Hematopoietic multipotent progenitor cell treated with erythropoietin and hydrocortisone succinate and interleukin-3 and kit ligand, for 17 days (in vitro differentiated cells): ENCODE measurements at regions not wholly inside any gene's neighbourhood (a gene's known extent, or its start where the extent isn't known, plus 50 kb on each side); places are given as distances from the start of the nearest gene placed in this dataset.

Source experiments
- DNase-seq: peaks from one replicate; pipeline ENCODE4 v3.0.0-alpha.2; 2015; ENCODE audit warnings: low spot score

DNA sequence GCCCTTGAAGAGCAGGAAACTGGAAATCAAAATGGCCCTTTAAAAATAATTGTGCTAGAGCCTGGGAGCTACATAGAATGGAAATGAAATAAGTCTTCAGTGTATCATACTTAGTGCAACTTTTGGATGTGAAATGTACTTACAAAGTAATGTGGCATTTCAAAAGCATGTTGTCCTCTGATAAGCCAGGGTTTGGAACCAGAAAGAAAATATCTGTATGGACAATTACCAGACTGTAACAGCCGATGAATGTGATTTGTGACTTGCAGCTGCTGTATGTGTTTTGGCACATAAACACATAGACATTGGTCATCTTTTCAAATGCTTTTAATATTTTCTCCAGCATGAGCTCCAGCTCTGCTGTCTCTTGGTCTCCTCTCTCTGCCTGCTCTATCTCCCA, 546.4 kb downstream of the OMA1 start:
- DNase-seq = no peak

- no peak for DNase-seq
Observed at GRCh38 chr1:57996400-57996799, 550.1 kb downstream of the OMA1 start.

GRCh38 chr1:57991289-57991688, 555.2 kb downstream of the OMA1 start:
- no peak for DNase-seq

DNA sequence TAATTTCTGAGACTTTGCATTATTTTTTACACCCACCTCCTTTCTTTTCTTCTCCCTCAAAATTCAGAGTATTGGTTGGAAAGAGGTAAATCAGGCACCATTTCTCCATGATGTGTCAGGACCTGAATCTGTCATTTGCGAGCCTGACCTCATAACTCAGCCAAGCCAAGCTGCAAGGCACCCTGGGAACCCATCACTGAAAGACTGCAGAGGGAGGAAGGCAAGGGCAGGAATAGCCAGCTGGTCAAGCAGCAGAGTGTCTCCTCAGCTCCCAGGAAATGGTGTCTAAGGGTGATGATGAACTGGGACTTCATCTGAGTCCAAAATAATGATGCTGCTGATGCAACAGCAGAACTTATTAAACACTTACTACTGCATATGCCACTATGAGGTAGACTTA, 556.6 kb downstream of the OMA1 start:
- DNase-seq = no peak

DNA sequence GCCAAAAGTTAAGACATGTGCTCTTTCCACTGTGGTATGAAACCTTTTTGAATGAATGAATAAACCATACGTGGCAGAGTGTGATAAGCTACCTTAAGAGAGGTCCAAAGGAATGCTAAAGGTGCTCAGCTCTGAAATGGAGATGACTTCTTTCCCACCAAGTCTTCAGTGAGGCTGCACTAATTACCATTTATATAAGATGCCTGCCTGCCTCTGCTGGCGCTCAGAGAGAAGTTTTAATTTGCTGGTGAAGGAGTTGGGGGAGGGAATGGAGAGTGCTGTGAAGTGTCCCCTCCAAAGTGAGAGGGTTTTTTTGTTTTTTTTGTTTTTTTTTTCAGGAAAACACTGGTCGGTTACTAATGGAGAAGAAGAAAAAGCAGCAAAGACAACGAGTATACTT, 559.0 kb downstream of the OMA1 start:
- no peak for DNase-seq

DNA sequence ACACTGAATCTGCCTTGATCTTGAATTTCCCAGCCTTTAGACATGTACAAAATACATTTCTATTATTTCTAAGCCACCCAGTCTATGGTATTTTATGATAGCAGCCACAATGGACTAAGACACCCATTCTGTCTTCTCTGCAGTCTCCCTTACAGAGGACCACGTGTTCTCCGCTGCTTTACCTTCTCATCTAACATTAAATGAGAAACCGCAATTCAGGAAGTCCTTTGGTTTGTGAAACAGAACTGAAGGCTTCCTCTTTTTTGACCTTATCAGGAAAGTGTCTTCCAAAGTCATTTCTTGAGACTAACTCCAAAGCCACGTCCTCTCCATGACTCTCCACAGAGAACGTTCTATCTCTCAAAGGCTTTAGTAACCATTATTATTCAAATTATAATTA, 560.1 kb downstream of the OMA1 start:
- no peak for DNase-seq

GRCh38 chr1:57984277-57984676, 560.4 kb upstream of the DAB1 start:
- DNase-seq = no peak

- DNase-seq = no peak
Observed at GRCh38 chr1:57983441-57983840, 559.6 kb upstream of the DAB1 start.

DNA sequence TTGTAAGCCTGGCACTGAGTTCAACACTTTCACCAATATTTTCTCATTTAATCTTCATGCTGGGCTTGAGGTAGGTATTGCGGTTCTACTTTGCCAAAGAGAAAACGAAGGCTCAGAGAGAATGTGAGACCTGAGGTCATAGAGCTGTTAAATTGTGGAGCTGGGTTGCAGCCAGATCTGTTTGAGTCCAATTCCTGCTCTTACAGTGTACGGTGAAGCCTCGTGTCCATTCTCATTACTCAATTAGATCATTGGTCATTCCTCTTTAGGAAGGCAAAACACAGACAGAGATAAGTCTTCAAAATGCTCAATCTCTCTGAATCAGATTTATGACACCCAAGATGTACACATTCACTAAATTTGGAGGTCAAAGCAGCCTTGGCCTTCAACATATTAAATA, 559.0 kb upstream of the DAB1 start:
- DNase-seq = no peak

DNA sequence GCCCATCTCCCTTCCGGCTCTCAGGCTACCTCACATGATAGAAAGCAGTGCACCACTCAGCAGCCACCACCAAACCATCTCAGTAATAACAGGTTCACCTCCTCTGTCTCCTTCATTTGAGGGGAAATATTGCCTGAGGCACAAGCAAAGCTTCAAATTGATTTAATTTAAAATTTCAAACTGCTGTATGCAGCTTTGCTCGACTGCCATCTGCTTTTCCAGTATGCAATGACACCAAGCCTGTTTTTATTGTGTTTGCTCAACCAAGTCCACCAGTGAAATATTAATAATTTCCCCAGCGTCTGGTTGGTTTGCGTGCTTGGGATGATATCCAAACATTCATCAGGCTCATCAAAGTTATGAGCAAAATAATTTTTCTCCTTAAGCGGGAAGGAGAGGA, 552.4 kb upstream of the DAB1 start:
- no peak for DNase-seq

GRCh38 chr1:57968321-57968720, 544.5 kb upstream of the DAB1 start:
- no peak for DNase-seq

- DNase-seq = no peak
Observed at GRCh38 chr1:57966751-57967406, 543.0 kb upstream of the DAB1 start.

GRCh38 chr1:57966340-57966739, 542.5 kb upstream of the DAB1 start:
- DNase-seq = no peak

DNA sequence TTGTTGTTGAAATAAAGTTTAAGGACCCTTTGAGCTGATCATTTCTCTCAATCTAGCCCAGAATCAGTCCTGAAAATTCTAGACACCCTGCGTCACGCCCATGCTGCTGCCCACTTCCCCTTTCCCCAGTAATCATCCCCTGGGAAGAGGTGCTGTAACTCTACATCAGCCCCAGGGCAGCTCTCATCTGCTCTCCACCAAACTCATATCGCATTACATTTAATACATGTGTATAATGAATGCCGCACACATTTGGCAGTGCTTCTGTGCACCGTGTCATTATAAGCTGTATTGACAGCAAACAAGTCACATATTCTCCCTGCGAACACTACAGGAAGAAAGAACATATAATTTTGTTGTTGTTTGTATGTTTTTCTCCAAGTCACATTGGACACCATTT, 539.7 kb upstream of the DAB1 start:
- no peak for DNase-seq

DNA sequence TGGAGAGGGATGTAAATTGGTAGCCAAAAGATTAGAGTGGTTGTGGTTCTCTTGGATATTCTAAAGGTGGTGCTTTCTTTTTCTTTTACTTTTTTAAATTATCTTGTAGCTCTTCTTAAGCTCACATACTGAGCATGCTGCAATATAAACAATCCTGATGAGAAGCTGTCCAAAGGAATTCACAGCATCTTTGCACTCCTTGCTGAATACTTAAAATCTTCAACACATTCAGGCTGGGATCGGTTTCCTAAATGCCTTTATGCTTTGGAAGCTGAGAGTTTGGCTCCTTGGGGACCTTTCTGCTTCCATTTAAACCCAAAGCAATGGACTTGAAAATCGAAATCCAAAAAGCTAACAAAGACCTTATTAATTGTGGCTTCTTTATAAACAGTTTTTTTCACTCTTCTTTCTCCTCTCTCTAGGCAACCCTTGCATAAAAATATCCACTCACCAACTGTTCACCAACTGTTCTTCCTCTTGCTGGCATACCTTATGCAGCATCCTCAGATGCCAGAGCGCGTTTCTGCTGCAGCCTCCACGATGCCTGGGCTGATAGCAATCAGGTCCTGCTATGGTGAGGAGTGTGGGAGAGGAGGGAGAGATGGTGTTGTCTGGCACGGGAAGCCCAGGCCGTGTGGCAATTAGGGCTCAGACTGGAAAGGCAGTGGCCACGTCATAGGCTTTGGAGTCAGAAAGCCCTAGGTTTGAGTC, 535.8 kb upstream of the DAB1 start:
- DNase-seq = no peak

DNA sequence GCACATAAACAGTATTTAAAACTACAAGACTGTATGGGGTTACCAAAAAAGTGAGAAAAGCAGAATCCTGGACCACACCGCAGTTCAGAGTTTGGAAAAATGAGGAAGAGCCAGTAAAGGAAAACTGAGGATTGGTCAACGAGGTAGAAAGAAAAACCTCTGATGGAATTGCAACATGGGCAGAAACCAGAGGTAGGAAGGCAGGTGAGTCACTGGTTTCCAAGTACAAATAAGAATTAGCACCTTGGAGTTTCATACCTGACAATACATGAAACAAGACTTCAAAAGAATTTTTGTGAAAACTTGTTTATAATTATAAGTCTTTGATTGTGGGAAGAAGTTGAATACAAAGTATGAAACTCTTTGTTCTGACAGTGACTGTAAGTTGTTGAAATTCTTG, 533.7 kb upstream of the DAB1 start:
- DNase-seq = no peak

GRCh38 chr1:57951390-57951789, 527.5 kb upstream of the DAB1 start:
- DNase-seq = no peak

DNA sequence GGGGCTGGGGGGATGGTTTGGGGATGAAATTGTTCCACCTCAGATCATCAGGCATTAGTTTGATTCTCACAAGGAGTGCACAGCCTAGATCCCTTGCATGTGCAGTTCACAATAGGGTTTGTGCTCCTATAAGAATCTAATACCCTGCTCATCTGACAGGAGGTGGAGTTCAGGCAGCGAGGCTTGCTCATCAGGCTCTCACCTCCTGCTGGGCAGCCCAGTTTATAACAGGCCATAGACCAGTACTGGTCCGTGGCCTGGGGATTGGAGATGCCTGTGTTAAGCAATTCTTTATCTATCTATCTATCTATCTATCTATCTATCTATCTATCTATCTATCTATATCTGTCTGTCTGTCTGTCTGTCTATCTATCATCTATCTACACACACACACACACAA, 525.3 kb upstream of the DAB1 start:
- no peak for DNase-seq

DNA sequence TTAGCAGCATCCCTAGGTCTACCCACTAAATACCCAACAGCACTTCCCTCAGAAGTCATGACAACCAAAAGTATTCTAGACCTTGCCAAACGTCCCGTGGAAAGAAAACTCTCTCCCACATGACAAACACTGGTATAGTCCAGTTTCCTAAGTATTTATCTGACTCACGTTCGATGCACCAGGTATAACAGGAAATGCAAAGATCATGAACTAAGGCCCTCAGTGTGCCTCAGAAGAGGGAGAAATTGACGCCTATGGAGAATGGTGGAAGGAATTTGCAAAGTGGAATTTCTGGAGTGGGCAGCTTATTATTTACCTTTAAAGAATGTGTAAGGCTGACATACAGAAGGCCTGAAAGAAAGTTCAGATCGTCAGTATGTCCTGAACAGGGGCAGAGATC, 523.6 kb upstream of the DAB1 start:
- DNase-seq = no peak

GRCh38 chr1:57945045-57945444, 521.2 kb upstream of the DAB1 start:
- DNase-seq = no peak

- no peak for DNase-seq
Observed at GRCh38 chr1:57943365-57943764, 519.5 kb upstream of the DAB1 start.

GRCh38 chr1:57934745-57935144, 510.9 kb upstream of the DAB1 start:
- no peak for DNase-seq

GRCh38 chr1:57927003-57927402, 503.1 kb upstream of the DAB1 start:
- DNase-seq = no peak

DNA sequence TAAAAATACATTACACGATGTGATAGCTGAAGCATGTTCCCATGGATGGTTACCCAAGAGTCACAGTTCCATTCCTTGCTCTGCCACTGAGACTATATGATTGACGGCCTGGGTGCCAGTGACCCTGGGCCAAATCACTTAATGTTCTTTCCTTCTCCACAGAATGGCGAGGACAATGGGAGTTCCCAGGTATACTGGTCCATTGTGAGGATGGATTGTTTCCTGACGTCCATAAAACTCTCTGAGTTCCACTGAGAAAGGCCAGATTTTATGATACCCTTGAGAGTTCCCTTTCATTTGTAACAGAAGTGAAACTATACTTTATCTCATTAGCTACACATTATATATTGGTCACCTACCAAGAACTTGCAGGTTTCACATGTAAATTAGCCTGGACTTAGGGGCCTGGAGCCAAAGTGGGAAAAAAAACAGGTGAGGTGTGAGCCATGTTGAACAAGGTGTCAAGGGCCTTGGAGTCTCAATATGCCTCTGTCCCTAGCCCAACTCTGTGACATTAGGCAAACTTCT, 502.2 kb upstream of the DAB1 start:
- DNase-seq = no peak
